ENCODE measurements at regions not wholly inside any gene's neighbourhood (a gene's known extent, or its start where the extent isn't known, plus 50 kb on each side); places are given as distances from the start of the nearest gene placed in this dataset.

- no peaks in the 10 kb centered on the region for H3K27me3 ChIP-seq
- H3K27ac ChIP-seq = no peak overlapping the region
- no peak overlapping the region for H3K4me3 ChIP-seq
- H3K36me3 ChIP-seq = no peaks in the 10 kb centered on the region
- no peak for DNase-seq
- H3K9me3 ChIP-seq = no peaks in the 10 kb centered on the region
- TF ChIP-seq EP300 (IDR thresholded peaks at IDR 0.05) (no peak), CTCF (IDR thresholded peaks at IDR 0.05) (no peak), POLR2A (IDR thresholded peaks at IDR 0.05) (no peak)
- peaks cover 9% of the 10 kb centered on the region for H3K4me1 ChIP-seq (ENCODE audit: insufficient read depth)
- WGBS, 3 donors = 35 to 50% (median 45%) methylated on average over 5 of the region's 5 CpGs
- intact Hi-C loops (cut with DNase I) = no loop called here
Observed at GRCh38 chr14:75366963-75367362, 60.9 kb upstream of the JDP2 start.

DNA sequence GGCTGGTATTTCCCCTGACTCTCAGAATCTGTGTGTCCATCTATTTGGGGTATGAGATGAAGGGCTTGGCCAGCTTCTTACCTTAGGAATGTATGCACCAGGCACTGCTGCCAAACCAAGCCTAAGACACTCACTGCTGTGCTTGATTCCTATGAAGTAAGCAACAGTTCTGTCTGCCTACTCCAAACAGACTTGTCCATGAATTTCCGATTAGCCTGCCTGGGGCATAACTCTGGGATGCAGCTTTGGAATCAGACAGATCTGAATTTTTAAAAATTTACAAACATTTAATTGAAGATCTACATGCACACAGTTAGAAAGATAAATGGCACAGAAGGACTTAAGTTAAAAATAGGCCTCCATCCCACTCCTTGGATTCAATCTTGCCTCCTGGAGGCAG lies 59.5 kb upstream of the JDP2 start:
- no peak for DNase-seq
- H3K9me3 ChIP-seq = no peaks in the 10 kb centered on the region
- no peaks in the 10 kb centered on the region for H3K36me3 ChIP-seq
- H3K27me3 ChIP-seq = no peaks in the 10 kb centered on the region
- no peak overlapping the region for H3K4me3 ChIP-seq
- 91 to 100% (median 97%) methylated on average over 1 of the region's 1 CpG for WGBS, 3 donors
- TF ChIP-seq EP300 (IDR thresholded peaks at IDR 0.05) (no peak), CTCF (IDR thresholded peaks at IDR 0.05) (no peak), POLR2A (IDR thresholded peaks at IDR 0.05) (no peak)
- no peak overlapping the region for H3K27ac ChIP-seq
- intact Hi-C loops (cut with DNase I) = no loop called here
- no peaks in the 10 kb centered on the region for H3K4me1 ChIP-seq (ENCODE audit: insufficient read depth)

GRCh38 chr14:75369506-75369905 lies 58.3 kb upstream of the JDP2 start:
- WGBS, 3 donors = 57 to 61% (median 60%) methylated on average over 1 of the region's 1 CpG
- no peaks in the 10 kb centered on the region for H3K27me3 ChIP-seq
- no peaks in the 10 kb centered on the region for H3K4me1 ChIP-seq (ENCODE audit: insufficient read depth)
- no peaks in the 10 kb centered on the region for H3K36me3 ChIP-seq
- no peak for TF ChIP-seq CTCF (IDR thresholded peaks at IDR 0.05)
- TF ChIP-seq EP300 (IDR thresholded peaks at IDR 0.05) = no peak
- TF ChIP-seq POLR2A (IDR thresholded peaks at IDR 0.05) = no peak
- no peaks in the 10 kb centered on the region for H3K9me3 ChIP-seq
- no peak overlapping the region for H3K27ac ChIP-seq
- no peak for DNase-seq
- H3K4me3 ChIP-seq = no peak overlapping the region
- intact Hi-C loops (cut with DNase I) = no loop called here

- Histone ChIP-seq H3K27me3 (no peaks in the 10 kb centered on the region), H3K27ac (no peak overlapping the region), H3K36me3 (no peaks in the 10 kb centered on the region), H3K4me1 (ENCODE audit: insufficient read depth) (no peaks in the 10 kb centered on the region), H3K4me3 (no peak overlapping the region), H3K9me3 (no peaks in the 10 kb centered on the region)
- DNase-seq = no peak
- intact Hi-C loops (cut with DNase I) = loop anchor here in 1 of 4 donors (10.0 kb wide), 1 partner anchor 46 kb away; no protein-coding TSS in a partner anchor
- no peak for TF ChIP-seq CTCF (IDR thresholded peaks at IDR 0.05)
- no peak for TF ChIP-seq EP300 (IDR thresholded peaks at IDR 0.05)
- TF ChIP-seq POLR2A (IDR thresholded peaks at IDR 0.05) = no peak
- 89 to 94% (median 92%) methylated on average over 2 of the region's 2 CpGs for WGBS, 3 donors
Observed at GRCh38 chr14:75370416-75371205, 57.2 kb upstream of the JDP2 start.

Data from ovary (tissue), 7 donors.